ENCODE measurements at regions not wholly inside any gene's neighbourhood (a gene's known extent, or its start where the extent isn't known, plus 50 kb on each side); places are given as distances from the start of the nearest gene placed in this dataset.
A peak's percentile ranks its signal among the peaks of the same experiment; 100 is the strongest.
"Not testable (repeated sequence)": the region's sequence is repeated elsewhere in the genome, so short reads cannot be mapped to it uniquely, and the experiment has no call there.

DNA sequence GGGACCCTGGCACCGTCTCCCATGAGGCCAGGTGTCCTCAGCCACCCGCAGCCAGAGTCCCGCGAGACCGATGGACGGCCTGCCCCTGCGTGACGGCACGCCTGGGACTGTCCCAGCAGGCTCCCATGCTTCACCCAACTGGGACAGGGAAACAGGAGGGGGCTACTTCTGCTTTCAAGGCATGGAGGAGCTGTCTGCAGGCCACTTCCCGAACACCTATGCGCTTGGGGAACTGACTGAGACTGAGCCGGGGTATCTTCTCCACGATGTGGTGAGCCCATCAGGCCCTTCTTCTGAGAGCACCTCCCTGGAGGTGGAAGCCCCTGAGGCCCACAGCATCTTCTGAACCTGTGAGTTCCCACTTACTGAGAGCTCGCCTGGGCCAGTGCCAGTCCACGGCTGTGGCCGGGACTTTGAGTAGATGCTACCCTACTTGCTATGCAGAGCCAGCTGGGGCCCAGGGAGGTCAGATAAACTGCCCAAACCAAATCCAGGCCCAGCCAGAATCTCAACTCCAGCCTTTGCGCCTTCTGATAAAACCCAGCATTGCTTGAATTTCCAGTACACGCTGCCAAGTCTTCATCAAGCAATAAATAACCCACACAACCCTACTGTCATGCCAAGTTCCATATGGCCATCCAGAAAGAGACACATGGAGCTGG lies 85.4 kb upstream of the METTL9 start:
- H3K27me3 ChIP-seq (ENCODE audit: insufficient read depth, low read length); H3K9me3 ChIP-seq (ENCODE audit: insufficient read depth, low read depth, low read length); H3K9me3 Mint-ChIP-seq (ENCODE audit: unreplicated experiment); H3K27ac ChIP-seq (ENCODE audit: low read depth, low read length); H3K27me3 Mint-ChIP-seq (ENCODE audit: low read depth, unreplicated experiment); H3K36me3 ChIP-seq (ENCODE audit: insufficient read depth, low read length); FAIRE-seq; H3K4me2 ChIP-seq (ENCODE audit: low read length); H2AFZ ChIP-seq (ENCODE audit: low read depth, low read length); DNase-seq (ENCODE audit: low read depth); H3K4me3 ChIP-seq (ENCODE audit: insufficient read depth, low read depth, low read length): not testable (repeated sequence)
- H3K79me2 ChIP-seq (ENCODE audit: insufficient read depth, low read length): peaks cover 94% of the 10 kb centered on the region
- H3K4me3 Mint-ChIP-seq (ENCODE audit: unreplicated experiment): peak overlapping the region; percentile 69
- peak overlapping the region; percentile 50 for H3K27ac Mint-ChIP-seq (ENCODE audit: unreplicated experiment)
- peaks cover 58% of the 10 kb centered on the region for H3K4me1 Mint-ChIP-seq (ENCODE audit: low read depth, unreplicated experiment)
- peak overlapping the region; percentile 5 for H3K9ac ChIP-seq (ENCODE audit: low read length)
- peaks cover 91% of the 10 kb centered on the region for H4K20me1 ChIP-seq (ENCODE audit: insufficient read depth, low read length)
- peaks cover 14% of the 10 kb centered on the region for H3K36me3 Mint-ChIP-seq (ENCODE audit: low read depth, unreplicated experiment)
- peaks cover 24% of the 10 kb centered on the region for H3K4me1 ChIP-seq (ENCODE audit: insufficient read depth, low read length)

DNA sequence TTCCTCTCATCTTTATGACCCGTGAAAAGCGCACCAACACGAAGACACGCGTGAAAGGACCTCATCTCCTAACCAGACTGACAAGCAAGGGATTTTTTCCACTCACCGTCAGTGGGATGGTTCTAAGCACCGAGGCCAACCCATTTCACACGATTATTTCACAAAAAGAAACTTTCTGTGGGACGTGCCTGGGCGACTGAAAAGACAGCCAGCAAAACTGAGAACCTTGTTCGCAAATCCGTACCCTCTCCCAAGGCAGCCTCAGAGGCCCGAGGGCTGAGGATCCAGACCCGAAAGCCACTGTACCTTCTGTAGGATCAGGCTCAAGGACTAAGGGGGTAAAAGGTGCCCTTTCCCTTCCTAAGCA lies 84.9 kb upstream of the METTL9 start:
- not testable (repeated sequence) for H3K9ac ChIP-seq (ENCODE audit: low read length); DNase-seq (ENCODE audit: low read depth); H3K36me3 ChIP-seq (ENCODE audit: insufficient read depth, low read length); H3K27me3 ChIP-seq (ENCODE audit: insufficient read depth, low read length); H3K4me2 ChIP-seq (ENCODE audit: low read length); FAIRE-seq; H3K27ac ChIP-seq (ENCODE audit: low read depth, low read length); H3K27ac Mint-ChIP-seq (ENCODE audit: unreplicated experiment); H2AFZ ChIP-seq (ENCODE audit: low read depth, low read length); H3K9me3 ChIP-seq (ENCODE audit: insufficient read depth, low read depth, low read length); H3K9me3 Mint-ChIP-seq (ENCODE audit: unreplicated experiment); H3K4me3 ChIP-seq (ENCODE audit: insufficient read depth, low read depth, low read length); H3K27me3 Mint-ChIP-seq (ENCODE audit: low read depth, unreplicated experiment)
- Mint-ChIP-seq H3K36me3 (ENCODE audit: low read depth, unreplicated experiment) (peaks cover 12% of the 10 kb centered on the region), H3K4me1 (ENCODE audit: low read depth, unreplicated experiment) (peaks cover 54% of the 10 kb centered on the region), H3K4me3 (ENCODE audit: unreplicated experiment) (peak overlapping the region; percentile 69)
- Histone ChIP-seq H3K79me2 (ENCODE audit: insufficient read depth, low read length) (peaks cover 94% of the 10 kb centered on the region), H4K20me1 (ENCODE audit: insufficient read depth, low read length) (peaks cover 89% of the 10 kb centered on the region), H3K4me1 (ENCODE audit: insufficient read depth, low read length) (peaks cover 24% of the 10 kb centered on the region)

DNA sequence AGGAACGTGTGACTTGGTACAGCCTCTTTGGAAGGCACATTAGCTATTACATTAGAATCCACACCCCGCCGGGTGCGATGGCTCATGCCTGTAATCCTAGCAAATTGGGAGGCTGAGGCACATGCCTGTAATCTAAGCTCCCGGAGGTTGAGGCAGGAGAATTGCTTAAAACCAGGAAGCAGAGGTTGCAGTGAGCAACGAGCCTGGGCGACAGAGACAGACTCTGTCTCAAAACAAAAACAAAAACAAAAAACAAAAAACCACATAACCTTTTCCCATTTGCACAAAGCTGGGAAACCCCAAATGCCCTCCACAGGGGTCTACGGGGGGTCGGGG lies 82.7 kb upstream of the METTL9 start:
- H3K4me3 ChIP-seq (ENCODE audit: insufficient read depth, low read depth, low read length); H2AFZ ChIP-seq (ENCODE audit: low read depth, low read length); H3K4me3 Mint-ChIP-seq (ENCODE audit: unreplicated experiment); H3K27me3 ChIP-seq (ENCODE audit: insufficient read depth, low read length); H3K4me2 ChIP-seq (ENCODE audit: low read length); DNase-seq (ENCODE audit: low read depth); H3K9ac ChIP-seq (ENCODE audit: low read length); H3K9me3 Mint-ChIP-seq (ENCODE audit: unreplicated experiment); H3K27ac Mint-ChIP-seq (ENCODE audit: unreplicated experiment); H3K36me3 Mint-ChIP-seq (ENCODE audit: low read depth, unreplicated experiment); H3K36me3 ChIP-seq (ENCODE audit: insufficient read depth, low read length); H3K27me3 Mint-ChIP-seq (ENCODE audit: low read depth, unreplicated experiment); H3K27ac ChIP-seq (ENCODE audit: low read depth, low read length); FAIRE-seq; H3K9me3 ChIP-seq (ENCODE audit: insufficient read depth, low read depth, low read length): not testable (repeated sequence)
- H3K4me1 ChIP-seq (ENCODE audit: insufficient read depth, low read length): peaks cover 33% of the 10 kb centered on the region
- peaks cover 67% of the 10 kb centered on the region for H4K20me1 ChIP-seq (ENCODE audit: insufficient read depth, low read length)
- H3K79me2 ChIP-seq (ENCODE audit: insufficient read depth, low read length): peaks cover 79% of the 10 kb centered on the region
- H3K4me1 Mint-ChIP-seq (ENCODE audit: low read depth, unreplicated experiment): peaks cover 35% of the 10 kb centered on the region

DNA sequence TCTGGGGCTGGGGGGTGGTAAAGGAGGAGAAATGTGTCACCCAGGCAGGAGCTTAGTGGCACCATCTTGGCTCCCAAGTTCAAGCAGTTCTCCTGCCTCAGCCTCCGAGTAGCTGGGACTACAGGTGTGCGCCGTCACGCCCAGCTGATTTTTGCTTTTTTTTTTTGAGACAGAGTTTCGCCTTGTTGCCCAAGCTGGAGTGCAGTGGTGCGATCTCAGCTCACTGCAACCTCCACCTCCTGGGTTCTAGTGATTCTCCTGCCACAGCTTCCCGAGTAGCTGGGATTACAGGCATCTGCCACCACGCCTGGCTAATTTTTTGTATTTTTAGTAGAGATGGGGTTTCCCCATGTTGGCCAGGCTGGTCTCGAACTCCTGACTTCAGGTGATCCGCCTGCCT lies 82.1 kb upstream of the METTL9 start:
- peak overlapping the region; percentile 57 for H3K4me2 ChIP-seq (ENCODE audit: low read length)
- H3K36me3 Mint-ChIP-seq (ENCODE audit: low read depth, unreplicated experiment); H3K27me3 Mint-ChIP-seq (ENCODE audit: low read depth, unreplicated experiment); H3K9ac ChIP-seq (ENCODE audit: low read length); DNase-seq (ENCODE audit: low read depth); H3K27ac ChIP-seq (ENCODE audit: low read depth, low read length); H2AFZ ChIP-seq (ENCODE audit: low read depth, low read length); H3K27me3 ChIP-seq (ENCODE audit: insufficient read depth, low read length); H3K36me3 ChIP-seq (ENCODE audit: insufficient read depth, low read length); H3K4me3 ChIP-seq (ENCODE audit: insufficient read depth, low read depth, low read length); H3K9me3 Mint-ChIP-seq (ENCODE audit: unreplicated experiment); H3K9me3 ChIP-seq (ENCODE audit: insufficient read depth, low read depth, low read length); FAIRE-seq: not testable (repeated sequence)
- Mint-ChIP-seq H3K4me1 (ENCODE audit: low read depth, unreplicated experiment) (peaks cover 36% of the 10 kb centered on the region), H3K27ac (ENCODE audit: unreplicated experiment) (peak overlapping the region; percentile 62), H3K4me3 (ENCODE audit: unreplicated experiment) (peak overlapping the region; percentile 93)
- H4K20me1 ChIP-seq (ENCODE audit: insufficient read depth, low read length): peaks cover 61% of the 10 kb centered on the region
- peaks cover 73% of the 10 kb centered on the region for H3K79me2 ChIP-seq (ENCODE audit: insufficient read depth, low read length)
- H3K4me1 ChIP-seq (ENCODE audit: insufficient read depth, low read length): peaks cover 30% of the 10 kb centered on the region

DNA sequence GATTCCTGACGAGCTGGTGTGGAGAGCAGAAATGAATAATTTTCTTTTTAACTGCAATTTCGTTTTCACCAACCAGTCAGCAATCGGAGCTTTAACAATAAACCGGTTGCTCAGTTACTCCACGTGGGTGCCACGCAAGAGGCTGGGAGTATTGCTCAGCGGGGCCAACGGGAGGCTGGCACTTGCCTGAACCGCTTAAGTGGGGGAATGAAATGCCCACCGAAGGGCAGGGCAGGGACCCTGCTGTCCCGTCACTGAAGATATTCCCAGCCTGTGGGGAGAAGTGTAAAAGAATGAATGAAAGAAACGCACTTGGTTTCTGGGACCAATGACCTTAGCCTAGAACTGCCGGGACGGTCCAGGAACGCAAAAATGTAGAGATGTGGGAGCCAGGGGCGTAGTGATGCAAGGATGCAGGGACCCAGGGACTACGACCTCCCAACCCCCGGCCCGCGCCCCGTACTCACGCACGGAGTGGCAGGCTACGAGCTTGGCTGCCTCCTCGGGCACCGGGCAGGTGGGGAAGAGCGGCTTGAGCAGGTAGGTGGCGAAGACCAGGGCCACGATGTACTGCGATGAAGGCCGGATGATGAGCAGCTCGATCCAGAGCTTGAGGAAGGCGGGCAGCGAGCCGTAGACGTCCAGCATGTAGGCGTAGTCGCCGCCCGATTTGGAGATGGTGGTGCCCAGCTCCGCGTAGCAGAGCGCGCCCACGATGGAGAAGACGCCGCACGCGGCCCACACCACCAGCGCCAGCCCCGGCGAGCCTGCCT lies 79.8 kb upstream of the METTL9 start:
- not testable (repeated sequence) for FAIRE-seq; H3K9me3 Mint-ChIP-seq (ENCODE audit: unreplicated experiment); H3K9me3 ChIP-seq (ENCODE audit: insufficient read depth, low read depth, low read length); H3K36me3 Mint-ChIP-seq (ENCODE audit: low read depth, unreplicated experiment); H3K27me3 ChIP-seq (ENCODE audit: insufficient read depth, low read length); H3K27me3 Mint-ChIP-seq (ENCODE audit: low read depth, unreplicated experiment); H3K36me3 ChIP-seq (ENCODE audit: insufficient read depth, low read length); DNase-seq (ENCODE audit: low read depth)
- Mint-ChIP-seq H3K4me1 (ENCODE audit: low read depth, unreplicated experiment) (peaks cover 19% of the 10 kb centered on the region), H3K4me3 (ENCODE audit: unreplicated experiment) (peak overlapping the region; percentile 93), H3K27ac (ENCODE audit: unreplicated experiment) (peak overlapping the region; percentile 97)
- Histone ChIP-seq H3K4me1 (ENCODE audit: insufficient read depth, low read length) (peaks cover 17% of the 10 kb centered on the region), H3K4me2 (ENCODE audit: low read length) (peak overlapping the region; percentile 88), H4K20me1 (ENCODE audit: insufficient read depth, low read length) (peaks cover 39% of the 10 kb centered on the region), H3K27ac (ENCODE audit: low read depth, low read length) (peak overlapping the region; percentile 96), H3K79me2 (ENCODE audit: insufficient read depth, low read length) (peaks cover 50% of the 10 kb centered on the region), H2AFZ (ENCODE audit: low read depth, low read length) (peak overlapping the region; percentile 67), H3K9ac (ENCODE audit: low read length) (peak overlapping the region; percentile 92), H3K4me3 (ENCODE audit: insufficient read depth, low read depth, low read length) (peak overlapping the region; percentile 85)
